Epidermal melanocyte (primary cell): ENCODE measurements at regions not wholly inside any gene's neighbourhood (a gene's known extent, or its start where the extent isn't known, plus 50 kb on each side); places are given as distances from the start of the nearest gene placed in this dataset.

Experiments used
- DNase-seq: peaks from one replicate; pipeline ENCODE4 v3.0.0; 2011; ENCODE audit warnings: low spot score; ENCODE audit not compliant: insufficient read length

DNA sequence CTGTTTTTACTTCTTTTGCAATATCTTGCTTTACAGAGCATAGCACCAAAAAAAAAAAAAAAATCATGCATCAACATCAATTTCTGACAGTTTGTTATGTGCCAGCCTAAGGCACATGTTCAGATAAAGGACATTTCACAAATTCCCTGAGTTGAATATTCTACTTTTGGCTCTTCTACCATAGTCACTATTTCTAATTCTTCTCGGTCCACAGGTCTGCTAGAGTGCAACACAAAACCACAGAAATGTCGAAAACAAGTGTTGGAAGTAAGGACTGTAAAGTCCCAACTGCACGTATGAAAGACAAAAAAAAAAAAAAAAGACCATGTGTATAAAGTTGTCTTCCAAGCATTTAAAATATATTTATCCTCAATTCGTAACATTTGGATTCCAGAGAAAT lies 494.2 kb upstream of the INTU start:
- DNase-seq: no peak

DNA sequence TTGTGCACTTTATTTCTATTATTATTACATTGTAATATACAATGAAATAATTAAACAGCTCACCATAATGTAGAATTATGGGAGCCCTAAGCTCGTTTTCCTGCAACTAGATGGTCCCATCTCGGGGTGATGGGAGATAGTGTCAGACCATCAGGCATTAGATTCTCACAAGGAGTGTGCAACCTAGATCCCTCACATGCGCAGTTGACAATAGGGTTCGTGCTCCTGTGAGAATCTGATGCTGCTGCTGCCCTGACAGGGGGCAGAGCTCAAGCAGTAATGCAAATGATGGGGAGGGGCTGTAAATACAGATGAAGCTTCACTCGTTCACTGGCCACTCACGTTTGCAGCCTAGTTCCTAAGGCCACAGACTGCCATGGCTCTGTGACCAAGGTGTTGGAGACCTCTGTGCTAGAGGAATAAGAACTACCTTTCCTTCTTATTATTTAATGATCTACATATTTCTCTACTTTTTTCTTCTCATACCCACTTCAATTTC lies 492.9 kb upstream of the INTU start:
- no peak for DNase-seq

DNA sequence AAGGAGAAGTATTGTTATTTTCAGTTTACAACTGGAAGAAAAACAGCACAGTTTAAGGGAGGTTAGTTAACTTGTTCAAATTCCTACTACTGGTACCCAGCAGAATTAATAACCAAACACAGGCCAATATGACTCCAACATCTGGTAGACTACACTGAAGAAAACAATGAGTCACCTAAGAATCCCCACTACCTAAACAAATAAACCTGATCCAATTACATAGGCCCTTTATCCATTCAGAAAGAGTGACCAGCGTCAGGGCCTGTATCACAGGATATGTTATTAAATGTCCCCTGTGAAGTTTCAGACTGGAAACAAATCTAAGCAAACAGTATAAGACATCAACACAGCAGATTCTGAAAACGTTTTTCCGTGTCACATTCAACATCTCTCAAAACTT lies 492.5 kb upstream of the INTU start:
- DNase-seq: no peak

DNA sequence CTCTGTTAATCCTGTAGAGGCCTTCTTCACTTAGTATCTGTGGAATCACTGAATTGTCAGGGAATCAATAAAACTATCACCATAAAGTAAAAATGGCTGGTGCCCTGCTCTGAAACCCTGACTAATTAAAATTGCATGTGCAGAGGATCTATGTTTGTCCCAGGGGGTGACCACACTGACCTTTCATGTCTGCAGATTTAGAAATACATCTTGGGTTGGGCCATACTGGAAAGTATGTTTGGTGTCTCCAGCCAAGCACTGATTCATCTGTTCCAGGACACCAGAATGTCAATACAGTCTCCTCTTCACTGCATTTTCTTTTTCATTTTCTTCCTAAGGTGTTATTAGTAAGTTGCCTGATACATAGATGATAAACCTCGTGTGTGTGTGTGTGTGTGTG lies 490.9 kb upstream of the INTU start:
- DNase-seq: no peak

DNA sequence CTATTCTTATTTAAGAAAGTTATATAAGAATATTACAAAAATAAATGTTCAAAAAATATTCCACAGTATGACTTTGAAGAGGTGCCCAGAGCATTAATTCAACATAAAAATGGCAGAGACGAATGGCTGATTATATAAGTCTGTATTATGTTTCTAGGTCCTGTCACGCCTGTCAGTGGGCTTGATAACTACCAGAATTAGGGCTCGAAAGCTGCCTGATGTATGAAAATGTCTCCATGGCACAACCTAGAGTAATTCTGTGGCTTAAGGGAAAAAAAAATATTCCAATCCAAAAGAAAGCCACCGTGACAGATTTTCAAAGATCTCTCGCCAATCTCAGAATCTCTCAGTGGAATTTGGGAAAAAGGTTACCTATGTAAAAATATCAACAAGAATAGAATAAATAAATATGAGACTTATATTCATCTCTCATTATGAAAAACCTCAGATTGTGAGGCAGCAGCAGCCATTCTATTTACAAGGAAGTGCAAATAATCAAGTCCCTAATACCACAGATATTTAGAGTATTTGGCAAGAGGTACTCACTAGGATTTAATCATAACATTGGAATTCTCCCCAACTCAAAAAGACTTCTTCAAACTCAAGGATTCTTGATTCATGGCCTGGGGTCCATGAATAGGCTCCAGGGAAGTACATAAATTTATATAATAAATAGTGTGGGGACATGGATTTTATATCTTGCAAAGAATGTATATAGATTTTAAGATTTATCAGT lies 489.1 kb upstream of the INTU start:
- DNase-seq: peak; percentile 24

DNA sequence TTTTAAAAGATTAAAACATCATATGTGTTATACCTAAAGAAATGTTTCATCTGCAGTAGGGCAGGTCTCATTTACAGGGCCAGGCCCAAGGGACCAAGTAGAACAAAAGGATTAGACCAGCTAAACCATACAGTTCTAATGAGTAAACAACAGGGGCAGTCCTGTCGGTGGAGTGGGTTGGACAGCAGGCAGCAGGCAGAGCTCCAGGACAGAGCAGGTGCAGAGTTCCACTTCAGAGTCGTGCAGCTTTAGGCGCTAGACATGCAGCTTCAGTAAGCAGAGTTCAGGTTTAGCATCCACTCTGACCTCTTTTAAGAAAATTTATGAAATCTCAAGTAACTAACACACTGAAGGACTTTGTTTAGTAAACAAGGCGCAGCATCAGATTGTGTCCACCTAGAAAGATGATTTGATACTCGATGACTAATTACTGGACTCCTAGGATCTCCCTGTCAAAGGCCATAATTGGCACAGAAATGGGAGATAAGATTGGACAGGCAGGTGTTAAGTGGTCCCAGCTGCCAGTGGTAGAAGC lies 487.7 kb upstream of the INTU start:
- DNase-seq: no peak

DNA sequence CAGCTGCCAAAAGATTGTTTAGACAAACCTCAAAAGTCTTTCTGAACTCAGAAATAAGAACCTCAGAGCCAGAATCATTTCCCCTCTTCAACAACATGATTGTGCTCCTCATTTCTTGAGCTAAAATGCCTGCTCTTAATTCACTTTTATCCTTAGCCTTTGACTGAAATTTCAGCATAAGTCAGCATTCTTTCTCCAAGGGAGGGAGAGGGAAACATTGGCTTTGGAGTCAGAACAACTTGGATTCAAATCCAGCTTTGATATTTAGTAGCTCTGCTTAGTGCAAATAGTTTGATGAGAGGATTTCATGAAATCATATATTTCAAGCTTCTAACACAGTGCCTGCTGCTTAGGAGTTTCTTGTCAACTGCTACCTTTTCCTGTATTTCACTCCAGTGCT lies 484.6 kb upstream of the INTU start:
- DNase-seq: no peak

DNA sequence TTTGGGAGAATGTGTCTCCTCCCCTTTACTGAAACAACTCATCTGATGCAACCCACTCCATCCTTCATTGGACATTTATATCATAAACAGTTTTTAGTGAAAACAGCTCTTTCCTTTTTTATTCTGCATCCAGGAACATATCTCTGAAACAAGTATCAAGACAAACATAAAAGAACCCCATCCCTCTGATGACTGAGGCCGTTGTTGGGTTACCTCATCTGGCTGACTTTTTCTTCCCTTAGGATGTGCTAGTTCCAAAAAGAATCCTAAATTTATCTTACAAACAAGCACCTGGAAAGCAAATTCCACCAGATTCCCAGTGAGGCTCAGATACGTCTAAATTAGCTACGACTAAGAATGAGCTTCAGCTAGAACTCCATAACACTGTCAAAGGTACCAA lies 483.7 kb upstream of the INTU start:
- no peak for DNase-seq

DNA sequence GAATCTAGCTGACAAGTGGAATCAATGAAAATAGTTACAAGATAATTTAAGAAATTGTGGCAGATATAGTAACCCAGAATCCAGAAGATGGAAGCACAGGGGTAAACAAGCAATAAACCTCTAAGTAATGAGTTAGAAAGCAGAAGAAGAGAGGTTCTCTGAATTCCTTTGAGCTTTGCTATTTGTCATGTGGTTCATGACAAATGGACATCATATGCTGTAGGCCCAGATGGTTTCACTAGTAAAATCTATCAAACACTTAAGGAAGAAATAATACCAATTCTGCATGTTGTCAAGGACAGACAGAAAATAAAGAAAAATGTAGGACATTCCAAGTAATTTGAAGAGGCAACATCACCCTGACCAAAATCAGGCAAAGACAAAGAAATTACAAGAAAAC lies 480.8 kb upstream of the INTU start:
- DNase-seq: no peak

DNA sequence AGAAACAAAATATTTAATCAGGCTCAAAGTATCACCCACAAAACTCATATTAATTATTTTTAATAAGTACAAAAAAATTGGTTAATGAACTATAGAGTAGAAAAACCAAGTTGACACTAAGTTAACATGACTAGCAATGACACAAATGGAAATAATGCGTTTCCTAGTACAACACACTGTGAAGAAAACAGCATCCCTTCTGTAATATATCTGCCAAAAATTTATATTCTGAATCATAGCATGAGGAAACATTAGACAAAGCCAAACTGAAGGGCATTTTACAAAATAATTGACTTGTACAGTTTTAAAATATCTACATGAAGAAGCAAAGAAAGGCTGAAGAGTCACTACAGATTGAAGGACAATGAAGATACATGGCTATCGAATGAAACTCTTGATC lies 477.6 kb upstream of the INTU start:
- DNase-seq: no peak

DNA sequence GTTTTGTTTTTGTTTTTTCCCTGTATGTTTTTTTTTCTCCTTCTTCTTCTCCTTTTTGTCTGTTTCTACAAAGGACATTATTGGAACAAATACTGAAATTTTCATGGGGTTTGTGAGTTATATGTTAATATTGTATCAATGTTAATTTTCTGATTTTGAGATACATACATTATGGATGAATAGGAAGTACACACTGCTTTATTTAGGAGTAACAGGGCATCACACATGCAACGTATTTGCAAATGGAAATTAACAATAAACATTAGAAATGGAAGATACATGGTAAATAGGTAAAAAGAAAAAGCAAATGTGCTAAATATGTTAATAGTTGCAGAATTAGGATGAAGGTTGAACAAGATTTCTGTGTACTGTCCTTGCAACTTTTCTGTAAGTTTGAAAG lies 477.2 kb upstream of the INTU start:
- DNase-seq: no peak

DNA sequence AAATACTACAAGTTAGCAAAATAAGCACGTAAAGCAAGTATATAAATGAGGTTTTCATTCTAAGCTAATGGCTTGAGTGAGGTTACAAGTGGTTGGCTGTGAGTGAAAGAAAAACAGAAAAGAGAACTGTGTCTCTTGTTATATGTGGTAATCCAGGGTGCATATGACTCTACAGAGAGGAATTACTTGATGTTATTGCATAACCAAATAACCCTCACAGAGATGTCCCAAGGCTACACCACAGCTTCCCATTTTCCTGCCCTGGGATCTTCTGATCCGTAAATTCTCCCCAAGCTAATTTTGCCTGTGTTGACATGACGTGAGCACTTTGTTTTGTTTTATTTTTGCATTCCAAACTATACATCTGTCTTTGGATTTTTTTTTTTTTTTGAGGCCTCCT lies 470.0 kb upstream of the INTU start:
- DNase-seq: peak; percentile 54

DNA sequence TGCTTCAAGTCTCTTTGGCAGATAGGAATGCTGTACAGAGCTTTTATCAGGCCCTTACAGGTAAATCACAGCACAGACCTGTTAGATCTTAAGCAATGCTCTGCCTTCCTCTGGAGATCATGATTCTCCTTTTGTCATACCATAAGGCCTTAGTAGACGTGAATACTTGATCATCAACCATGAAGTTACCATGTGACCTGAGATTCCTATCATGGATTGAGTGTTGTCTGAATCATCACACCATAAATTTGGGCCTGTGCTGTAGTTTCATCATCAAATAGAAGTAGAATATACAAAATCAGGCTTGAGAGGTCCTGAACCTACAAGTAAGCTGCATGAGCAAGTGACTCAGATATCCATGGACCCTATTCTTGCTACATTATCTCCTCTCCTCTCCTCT lies 466.8 kb upstream of the INTU start:
- no peak for DNase-seq

DNA sequence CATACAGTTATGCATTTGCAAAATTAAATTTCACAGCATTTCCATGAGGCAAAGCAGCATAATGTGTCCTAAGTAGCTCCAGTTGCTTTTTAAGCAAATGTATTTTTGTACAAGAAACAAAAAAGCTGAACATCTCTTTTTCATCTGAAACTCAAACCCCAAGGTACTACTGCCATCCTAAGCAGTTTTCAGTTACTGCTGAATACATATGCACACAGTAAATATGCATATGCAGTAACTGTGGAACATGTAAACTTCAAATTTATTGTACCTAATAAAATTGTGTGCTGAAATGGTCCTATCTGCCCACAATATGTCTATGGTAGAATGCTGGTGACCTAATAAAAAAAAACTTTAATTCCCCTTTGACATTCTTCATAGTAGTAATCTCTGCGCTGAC lies 458.6 kb upstream of the INTU start:
- no peak for DNase-seq

DNA sequence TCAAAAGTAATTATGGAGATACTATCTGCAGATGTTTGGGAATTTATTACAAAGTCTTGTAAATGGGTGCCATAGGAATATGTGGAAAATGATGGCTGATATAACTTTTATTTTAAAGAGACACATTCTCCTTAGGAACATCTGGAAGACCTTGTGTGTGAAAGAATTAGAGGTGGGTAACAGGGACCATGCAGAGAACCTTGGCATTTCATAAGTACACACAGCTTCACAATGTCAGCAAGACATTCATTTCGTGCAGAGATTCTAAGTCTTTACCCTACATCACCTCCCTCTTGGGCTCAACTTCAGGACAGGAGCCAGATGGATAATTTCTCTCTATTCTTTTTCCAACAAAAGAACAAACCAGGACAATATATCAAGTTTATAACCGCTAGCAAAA lies 458.1 kb upstream of the INTU start:
- DNase-seq: no peak

DNA sequence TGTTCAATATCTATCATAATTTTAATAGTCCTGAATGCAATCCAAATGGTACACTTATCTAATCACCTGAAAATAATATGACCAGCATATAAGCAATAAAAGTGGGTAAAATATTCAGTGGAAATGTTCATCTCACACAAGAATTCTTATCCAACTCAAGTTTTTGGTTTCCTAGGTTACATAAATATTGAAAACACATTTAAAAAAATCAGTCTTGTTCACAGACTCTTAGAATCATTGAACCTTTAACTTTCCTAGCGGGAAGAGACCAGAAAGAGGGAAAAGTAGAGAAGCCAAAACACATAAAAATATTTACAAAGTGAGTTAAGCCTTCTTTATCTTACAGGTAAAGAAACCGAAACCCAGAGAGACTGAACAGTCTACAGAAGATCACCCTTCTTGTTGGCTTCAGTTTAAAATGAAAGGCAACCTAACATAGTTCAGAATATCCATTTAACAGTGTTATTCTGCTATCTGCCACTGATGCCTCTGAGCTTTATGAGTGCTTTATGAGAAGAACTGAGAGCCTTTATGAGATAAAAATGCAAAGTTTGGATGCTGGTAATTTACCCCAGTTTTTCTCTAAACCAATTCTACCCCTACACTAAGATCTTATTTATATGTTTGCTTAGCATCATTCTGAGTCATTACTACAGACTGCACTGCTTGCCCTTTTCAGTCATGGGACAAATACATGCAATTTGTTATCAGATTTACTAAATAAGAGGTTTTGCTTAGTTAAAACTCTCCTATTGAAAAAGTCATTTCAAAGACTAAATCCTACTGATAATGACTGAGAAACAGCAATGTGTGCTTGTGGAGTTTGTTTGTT lies 453.3 kb upstream of the INTU start:
- DNase-seq: no peak

DNA sequence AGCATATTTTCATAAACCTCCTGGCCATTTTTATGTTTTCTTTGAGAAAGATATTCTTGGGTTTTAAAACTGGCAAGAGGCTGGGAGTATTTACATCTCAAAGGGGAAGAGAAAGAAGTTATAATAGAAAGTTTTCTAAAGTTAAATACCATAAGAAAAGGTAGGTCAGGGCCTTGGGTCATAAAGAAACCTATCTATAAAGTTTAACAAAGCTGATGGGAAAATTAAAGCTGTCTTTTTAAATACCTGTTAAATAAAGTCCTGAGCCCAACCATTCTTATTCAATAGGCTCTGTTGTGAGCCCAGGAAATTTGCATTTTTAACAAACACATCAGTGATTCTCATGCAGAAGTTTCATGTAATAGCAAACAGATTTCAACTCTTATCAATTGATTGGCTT lies 451.8 kb upstream of the INTU start:
- DNase-seq: no peak

DNA sequence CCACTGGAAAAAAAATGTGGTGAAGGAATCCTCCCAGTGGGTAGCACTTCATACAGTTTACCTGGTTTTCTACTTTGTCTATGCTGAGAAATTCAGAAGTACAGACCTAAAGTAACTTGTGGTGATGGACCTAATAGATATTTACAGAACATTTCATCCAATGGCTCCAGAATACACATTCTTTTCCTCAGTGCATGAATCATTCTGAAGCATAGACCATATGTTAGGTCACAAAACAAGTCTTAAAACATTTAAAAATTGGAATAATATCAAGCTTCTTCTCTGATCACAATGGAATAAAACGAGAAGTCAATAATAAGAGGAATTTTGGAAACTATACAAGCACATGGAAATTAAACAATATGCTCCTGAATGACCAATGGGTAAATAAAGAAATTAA lies 450.1 kb upstream of the INTU start:
- no peak for DNase-seq

DNA sequence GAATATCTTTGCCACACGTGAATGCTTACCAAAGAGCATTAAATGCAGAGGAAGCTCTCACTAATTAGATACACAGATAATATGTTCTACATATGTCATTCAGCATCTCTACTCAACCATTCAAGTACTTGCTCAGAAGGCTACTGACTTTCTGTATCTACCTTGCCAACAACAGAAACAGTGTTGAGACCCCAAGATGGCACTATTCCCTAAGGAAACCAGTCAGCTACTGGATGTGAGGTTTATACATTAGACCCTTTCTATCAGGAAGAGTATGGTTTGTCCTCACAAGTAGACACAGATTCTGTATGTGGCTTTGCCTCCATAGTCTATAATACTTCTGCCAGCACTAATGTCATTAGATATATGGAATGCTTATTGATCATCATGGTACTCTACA lies 443.9 kb upstream of the INTU start:
- no peak for DNase-seq

DNA sequence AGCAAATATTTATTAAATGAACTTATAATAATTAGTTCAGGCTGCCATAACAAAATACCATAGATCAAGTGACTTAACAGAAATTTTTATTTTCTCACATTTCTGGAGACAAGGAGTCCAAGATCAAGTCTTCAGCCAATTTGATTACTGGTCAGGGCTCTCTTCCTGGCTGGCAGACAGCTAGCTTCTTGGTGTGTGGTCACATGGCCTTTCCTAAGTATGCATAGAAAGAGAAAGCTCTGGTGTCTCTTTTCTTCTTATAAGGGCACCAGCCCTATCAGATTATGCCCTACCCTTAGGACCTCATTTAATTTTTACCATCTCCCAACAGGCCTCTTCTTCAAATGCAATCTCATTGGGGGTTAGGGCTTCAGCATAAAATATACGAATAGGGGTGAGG lies 438.5 kb upstream of the INTU start:
- DNase-seq: no peak

DNA sequence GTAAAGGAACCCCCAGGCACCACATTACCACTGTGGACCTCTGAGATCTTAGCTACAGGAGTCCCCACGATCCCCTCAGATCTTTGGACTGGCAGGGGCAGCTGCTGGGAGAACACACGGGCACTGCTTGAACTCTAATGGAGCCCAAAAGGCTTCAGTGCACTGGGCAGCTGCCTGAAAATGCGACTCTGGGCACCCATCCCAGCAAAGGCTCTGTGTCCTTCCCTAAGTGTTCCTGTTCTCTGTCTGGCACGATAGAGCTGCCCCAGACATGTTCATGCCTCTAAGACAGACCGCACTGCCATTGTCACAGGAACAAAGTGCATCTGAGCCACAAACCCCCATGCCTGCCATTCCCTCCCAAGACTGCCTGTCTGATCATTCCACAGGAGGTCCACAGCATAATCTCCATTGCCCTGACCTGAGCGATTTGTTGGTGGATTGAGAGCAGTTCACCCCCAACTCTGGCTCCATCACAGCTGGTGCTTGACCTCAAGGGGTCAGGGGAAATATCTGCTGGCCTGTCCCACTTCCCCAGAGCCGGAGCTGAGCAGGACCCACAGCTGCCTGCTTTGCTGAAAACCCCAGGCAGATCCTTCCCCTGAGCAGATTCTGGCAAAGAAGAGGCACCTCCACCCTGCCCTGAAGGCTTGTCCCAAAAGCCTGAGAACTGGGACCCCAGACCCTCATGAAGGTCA lies 436.0 kb upstream of the INTU start:
- DNase-seq: no peak

DNA sequence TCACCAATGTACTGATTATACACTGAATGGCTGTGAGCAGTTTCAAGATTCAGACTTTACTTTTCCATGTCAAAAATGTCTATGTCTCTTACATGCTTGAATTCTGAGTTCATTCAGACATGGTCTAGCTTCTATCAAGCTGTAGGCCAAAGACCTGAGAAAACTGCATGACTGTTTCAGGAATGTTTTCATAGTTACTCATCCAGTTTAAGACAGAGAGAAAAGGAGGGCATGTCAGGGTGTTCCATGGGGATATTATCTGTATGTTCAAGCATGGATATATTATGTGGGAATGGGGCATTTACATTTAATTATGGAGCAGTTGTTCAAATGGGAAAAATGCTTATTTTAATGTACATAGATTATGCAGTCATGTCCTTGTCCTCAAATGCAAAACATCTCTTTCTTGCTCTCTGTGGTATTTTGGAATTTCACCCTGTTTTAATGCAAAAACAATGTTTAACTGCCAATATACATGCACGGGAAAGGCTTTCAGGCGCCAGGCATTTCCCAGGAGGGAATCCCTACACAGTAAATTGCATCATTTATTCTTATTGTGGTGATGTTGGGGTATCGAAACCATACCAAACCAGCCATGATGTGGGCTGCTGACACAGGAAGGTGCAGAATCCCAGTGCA lies 429.1 kb upstream of the INTU start:
- DNase-seq: no peak
